HL-60 (cell line): ENCODE measurements at regions not wholly inside any gene's neighbourhood (a gene's known extent, or its start where the extent isn't known, plus 50 kb on each side); places are given as distances from the start of the nearest gene placed in this dataset.
A peak's percentile ranks its signal among the peaks of the same experiment; 100 is the strongest.

Experiments
- DNase-seq, 2 experiments: peaks; one replicate each; pipeline ENCODE4 v3.0.0-alpha.2; 2010 to 2020; ENCODE audit warnings: low read depth in 1 of 2, low spot score in 1 of 2
- H3K27ac ChIP-seq: fragments of 250-450 bp; sonication (Bioruptor Pico); replicated peaks from 2 replicates; pipeline ENCODE4 v1.5.1; 2020; ENCODE audit warnings: mild to moderate bottlenecking, moderate library complexity
- H3K27me3 ChIP-seq: fragments of 250-450 bp; sonication (Bioruptor Pico); 2 replicates; pipeline ENCODE4 v1.5.1; 2021; ENCODE audit warnings: mild to moderate bottlenecking, moderate library complexity; ENCODE audit not compliant: insufficient read depth, poor library complexity, severe bottlenecking
- H3K4me3 ChIP-seq: replicated peaks from 2 replicates; pipeline ENCODE4 v1.5.1; 2011; ENCODE audit warnings: mild to moderate bottlenecking, control low read depth, low read length; ENCODE audit not compliant: insufficient read depth
- GABPA ChIP-seq: IDR thresholded peaks from 2 replicates; pipeline ENCODE4 v1.6.1; 2012; ENCODE audit warnings: low read depth
- POLR2AphosphoS5 ChIP-seq: IDR thresholded peaks from 2 replicates; pipeline ENCODE4 v1.6.1; 2012; ENCODE audit warnings: low read depth
- SPI1 ChIP-seq: IDR thresholded peaks from 2 replicates; pipeline ENCODE4 v1.6.1; 2012; ENCODE audit warnings: low read depth, mild to moderate bottlenecking, borderline replicate concordance
- TF ChIP-seq, protein P1 (sequence below): IDR thresholded peaks from one replicate; pipeline ENCODE4 v1.5.1; 2011; ENCODE audit warnings: low read length, control low read depth, inconsistent platforms; ENCODE audit not compliant: insufficient read depth
- TF ChIP-seq, protein P2 (sequence below): IDR thresholded peaks from 2 replicates; pipeline ENCODE4 v1.6.1; 2012; ENCODE audit warnings: low read depth; ENCODE audit not compliant: insufficient replicate concordance

GRCh38 chr17:14699574-14700185 is 398.8 kb downstream of the HS3ST3B1 start:
- H3K27ac ChIP-seq = no peak overlapping the region
- TF ChIP-seq SPI1 (no peak), GABPA (no peak)
- H3K4me3 ChIP-seq = no peak overlapping the region
- H3K27me3 ChIP-seq = no peaks in the 10 kb centered on the region
- DNase-seq = no peak

DNA sequence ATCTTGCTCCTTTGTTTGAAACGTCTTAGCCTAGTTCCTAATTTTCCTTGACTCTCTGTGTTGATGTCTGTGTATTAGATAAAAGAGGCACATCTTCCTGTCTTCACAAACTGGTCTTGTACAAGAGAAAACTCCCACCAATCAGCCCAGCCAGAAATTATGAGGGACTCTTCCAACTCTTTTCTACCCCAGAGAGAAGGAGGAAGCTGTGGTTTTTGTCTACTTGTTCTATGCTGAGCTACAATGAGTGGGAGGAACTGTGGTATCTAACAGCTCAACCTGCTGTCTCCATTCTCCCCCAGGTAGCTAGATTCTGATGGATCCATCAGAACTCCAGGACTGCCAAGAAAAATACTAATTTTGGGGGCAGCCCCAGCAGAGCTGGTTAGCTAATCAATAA is 392.5 kb downstream of the HS3ST3B1 start:
- peak in 1 of 2 experiments; percentile 71 for DNase-seq
- H3K27me3 ChIP-seq = no peaks in the 10 kb centered on the region
- no peak overlapping the region for H3K4me3 ChIP-seq

DNA sequence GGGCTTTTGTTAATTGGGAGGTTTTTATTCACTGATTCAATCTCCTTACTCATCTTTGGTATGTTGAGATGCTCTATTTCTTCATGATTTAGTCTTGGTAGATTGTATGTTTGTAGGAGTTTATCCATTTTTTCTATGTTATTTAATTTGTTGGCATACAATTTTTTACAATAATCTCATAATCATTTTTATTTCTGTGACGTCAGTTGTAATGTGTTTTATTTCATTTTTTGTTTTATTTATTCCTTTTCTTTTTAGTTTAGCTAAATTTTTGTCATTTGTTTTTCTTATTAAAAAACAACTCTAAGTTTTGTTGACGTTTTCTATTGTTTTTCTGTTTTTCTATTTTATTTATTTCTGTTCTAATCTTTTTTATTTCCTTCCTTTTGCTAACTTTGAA is 389.8 kb downstream of the HS3ST3B1 start:
- no peak for DNase-seq
- TF ChIP-seq POLR2AphosphoS5 = no peak
- H3K4me3 ChIP-seq = no peak overlapping the region
- H3K27me3 ChIP-seq = no peaks in the 10 kb centered on the region
- H3K27ac ChIP-seq = no peak overlapping the region

More for the DNA sequence above, 392.5 kb downstream of the HS3ST3B1 start:
- TF ChIP-seq SPI1 = peak; percentile 42; the same call in 1 of the 2 replicates
- TF ChIP-seq, protein P1, sequence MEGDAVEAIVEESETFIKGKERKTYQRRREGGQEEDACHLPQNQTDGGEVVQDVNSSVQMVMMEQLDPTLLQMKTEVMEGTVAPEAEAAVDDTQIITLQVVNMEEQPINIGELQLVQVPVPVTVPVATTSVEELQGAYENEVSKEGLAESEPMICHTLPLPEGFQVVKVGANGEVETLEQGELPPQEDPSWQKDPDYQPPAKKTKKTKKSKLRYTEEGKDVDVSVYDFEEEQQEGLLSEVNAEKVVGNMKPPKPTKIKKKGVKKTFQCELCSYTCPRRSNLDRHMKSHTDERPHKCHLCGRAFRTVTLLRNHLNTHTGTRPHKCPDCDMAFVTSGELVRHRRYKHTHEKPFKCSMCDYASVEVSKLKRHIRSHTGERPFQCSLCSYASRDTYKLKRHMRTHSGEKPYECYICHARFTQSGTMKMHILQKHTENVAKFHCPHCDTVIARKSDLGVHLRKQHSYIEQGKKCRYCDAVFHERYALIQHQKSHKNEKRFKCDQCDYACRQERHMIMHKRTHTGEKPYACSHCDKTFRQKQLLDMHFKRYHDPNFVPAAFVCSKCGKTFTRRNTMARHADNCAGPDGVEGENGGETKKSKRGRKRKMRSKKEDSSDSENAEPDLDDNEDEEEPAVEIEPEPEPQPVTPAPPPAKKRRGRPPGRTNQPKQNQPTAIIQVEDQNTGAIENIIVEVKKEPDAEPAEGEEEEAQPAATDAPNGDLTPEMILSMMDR = no peak
- TF ChIP-seq GABPA = no peak
- TF ChIP-seq, protein P2, sequence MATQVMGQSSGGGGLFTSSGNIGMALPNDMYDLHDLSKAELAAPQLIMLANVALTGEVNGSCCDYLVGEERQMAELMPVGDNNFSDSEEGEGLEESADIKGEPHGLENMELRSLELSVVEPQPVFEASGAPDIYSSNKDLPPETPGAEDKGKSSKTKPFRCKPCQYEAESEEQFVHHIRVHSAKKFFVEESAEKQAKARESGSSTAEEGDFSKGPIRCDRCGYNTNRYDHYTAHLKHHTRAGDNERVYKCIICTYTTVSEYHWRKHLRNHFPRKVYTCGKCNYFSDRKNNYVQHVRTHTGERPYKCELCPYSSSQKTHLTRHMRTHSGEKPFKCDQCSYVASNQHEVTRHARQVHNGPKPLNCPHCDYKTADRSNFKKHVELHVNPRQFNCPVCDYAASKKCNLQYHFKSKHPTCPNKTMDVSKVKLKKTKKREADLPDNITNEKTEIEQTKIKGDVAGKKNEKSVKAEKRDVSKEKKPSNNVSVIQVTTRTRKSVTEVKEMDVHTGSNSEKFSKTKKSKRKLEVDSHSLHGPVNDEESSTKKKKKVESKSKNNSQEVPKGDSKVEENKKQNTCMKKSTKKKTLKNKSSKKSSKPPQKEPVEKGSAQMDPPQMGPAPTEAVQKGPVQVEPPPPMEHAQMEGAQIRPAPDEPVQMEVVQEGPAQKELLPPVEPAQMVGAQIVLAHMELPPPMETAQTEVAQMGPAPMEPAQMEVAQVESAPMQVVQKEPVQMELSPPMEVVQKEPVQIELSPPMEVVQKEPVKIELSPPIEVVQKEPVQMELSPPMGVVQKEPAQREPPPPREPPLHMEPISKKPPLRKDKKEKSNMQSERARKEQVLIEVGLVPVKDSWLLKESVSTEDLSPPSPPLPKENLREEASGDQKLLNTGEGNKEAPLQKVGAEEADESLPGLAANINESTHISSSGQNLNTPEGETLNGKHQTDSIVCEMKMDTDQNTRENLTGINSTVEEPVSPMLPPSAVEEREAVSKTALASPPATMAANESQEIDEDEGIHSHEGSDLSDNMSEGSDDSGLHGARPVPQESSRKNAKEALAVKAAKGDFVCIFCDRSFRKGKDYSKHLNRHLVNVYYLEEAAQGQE = no peak
- peak overlapping the region; percentile 39; the same call in 1 of the 2 replicates for H3K27ac ChIP-seq

DNA sequence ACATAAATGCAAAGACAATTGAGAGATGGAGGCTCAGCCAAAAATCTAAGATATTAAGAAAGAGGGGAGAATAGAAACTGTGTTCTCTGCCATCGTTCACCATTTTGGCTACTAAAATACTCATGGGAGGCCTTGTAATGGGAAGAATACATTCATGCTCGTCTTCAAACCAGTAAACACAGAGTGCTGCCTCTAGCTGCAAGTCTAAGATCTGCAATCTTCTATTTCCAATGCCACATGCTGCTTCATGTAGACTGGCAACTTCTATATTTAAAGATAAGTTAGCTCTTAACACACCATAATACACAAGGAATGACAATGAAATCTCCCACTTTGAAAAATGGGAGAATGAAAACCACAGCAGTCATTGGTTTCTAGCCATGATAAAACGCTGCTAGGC is 387.3 kb downstream of the HS3ST3B1 start:
- Histone ChIP-seq H3K27ac (no peak overlapping the region), H3K4me3 (no peak overlapping the region), H3K27me3 (no peaks in the 10 kb centered on the region)
- no peak for DNase-seq
- TF ChIP-seq POLR2AphosphoS5 (no peak), GABPA (no peak), SPI1 (no peak)
- TF ChIP-seq, protein P1 = no peak

DNA sequence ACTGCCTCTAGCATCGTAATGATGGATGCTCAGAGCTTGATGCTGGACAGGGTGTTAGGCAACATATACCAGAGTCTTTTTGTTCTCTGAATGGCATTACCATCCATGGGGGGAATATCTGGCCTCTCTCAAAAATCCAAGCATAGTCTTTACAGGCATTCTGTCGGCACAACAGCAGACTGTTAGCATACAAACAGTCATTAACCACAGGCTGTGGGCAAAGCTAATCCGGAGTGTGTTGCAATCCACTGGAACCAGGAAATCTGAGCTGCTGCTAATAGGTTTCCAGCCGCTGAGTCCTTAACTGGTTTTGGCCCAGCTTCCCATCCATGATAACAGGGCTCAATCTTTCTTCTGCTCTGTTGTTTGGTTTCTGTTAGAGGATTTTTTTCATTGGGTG is 371.9 kb downstream of the HS3ST3B1 start:
- TF ChIP-seq POLR2AphosphoS5 = peak; percentile 49; the same call in 1 of the 2 replicates
- no peak for TF ChIP-seq SPI1
- Histone ChIP-seq H3K4me3 (no peak overlapping the region), H3K27ac (peak overlapping the region; percentile 26; the same call in 1 of the 2 replicates), H3K27me3 (no peaks in the 10 kb centered on the region)
- peak; percentile 33 to 64 for DNase-seq

- H3K27ac ChIP-seq = no peak overlapping the region
- TF ChIP-seq, protein P2 = no peak
- TF ChIP-seq GABPA = no peak
- TF ChIP-seq SPI1 = no peak
- no peak for TF ChIP-seq POLR2AphosphoS5
- TF ChIP-seq, protein P1 = no peak
- no peak for DNase-seq
- H3K4me3 ChIP-seq = no peak overlapping the region
- H3K27me3 ChIP-seq = no peaks in the 10 kb centered on the region
These were observed 370.0 kb downstream of the HS3ST3B1 start for GRCh38 chr17:14670861-14671260.
